Astrocyte (in vitro differentiated cells and primary cell): ENCODE measurements at regions not wholly inside any gene's neighbourhood (a gene's known extent, or its start where the extent isn't known, plus 50 kb on each side); places are given as distances from the start of the nearest gene placed in this dataset.
"Not testable (repeated sequence)": the region's sequence is repeated elsewhere in the genome, so short reads cannot be mapped to it uniquely, and the experiment has no call there.

ENCODE experiments used
- DNase-seq: peaks from one replicate; pipeline ENCODE4 v3.0.0-alpha.2; 2010; ENCODE audit warnings: low read depth
- FAIRE-seq: peaks from 2 replicates; lab custom pipeline; 2011; peaks lifted over from hg19 to GRCh38; lab: Jason Lieb, UNC
- H2AFZ ChIP-seq: 2 replicates; pipeline ENCODE4 v1.6.0; 2012; ENCODE audit warnings: low read depth, low read length, inconsistent platforms
- H3K27ac ChIP-seq: 2 replicates; pipeline ENCODE4 v1.5.1; 2011; ENCODE audit warnings: low read depth, low read length, inconsistent platforms
- H3K27me3 ChIP-seq: 2 replicates; pipeline ENCODE4 v1.6.0; 2011; ENCODE audit warnings: low read length, inconsistent platforms; ENCODE audit not compliant: insufficient read depth
- H3K36me3 ChIP-seq: 2 replicates; pipeline ENCODE4 v1.5.1; 2011; ENCODE audit warnings: low read length, inconsistent platforms; ENCODE audit not compliant: insufficient read depth
- H3K4me1 ChIP-seq: 2 replicates; pipeline ENCODE4 v1.5.1; 2011; ENCODE audit warnings: low read length, inconsistent platforms; ENCODE audit not compliant: insufficient read depth
- H3K4me2 ChIP-seq: 2 replicates; pipeline ENCODE4 v1.6.0; 2012; ENCODE audit warnings: low read length, inconsistent platforms
- H3K4me3 ChIP-seq: 2 replicates; pipeline ENCODE4 v1.5.1; 2011; ENCODE audit warnings: low read depth, mild to moderate bottlenecking, low read length, inconsistent platforms; ENCODE audit not compliant: insufficient read depth
- H3K79me2 ChIP-seq: 2 replicates; pipeline ENCODE4 v1.6.0; 2012; ENCODE audit warnings: mild to moderate bottlenecking, low read length, inconsistent platforms; ENCODE audit not compliant: insufficient read depth
- H3K9ac ChIP-seq: 2 replicates; pipeline ENCODE4 v1.6.0; 2012; ENCODE audit warnings: mild to moderate bottlenecking, low read length, inconsistent platforms
- H3K9me3 ChIP-seq: 2 replicates; pipeline ENCODE4 v1.5.1; 2012; ENCODE audit warnings: low read depth, mild to moderate bottlenecking, low read length, inconsistent platforms; ENCODE audit not compliant: insufficient read depth
- H4K20me1 ChIP-seq: 2 replicates; pipeline ENCODE4 v1.6.0; 2012; ENCODE audit warnings: low read length, inconsistent platforms; ENCODE audit not compliant: insufficient read depth
- H3K27ac Mint-ChIP-seq: one replicate; pipeline ENCODE4 v1.8.0; 2021; ENCODE audit warnings: mild to moderate bottlenecking, mixed read lengths; ENCODE audit not compliant: unreplicated experiment
- H3K27me3 Mint-ChIP-seq: one replicate; pipeline ENCODE4 v1.8.0; 2021; ENCODE audit warnings: low read depth, mixed read lengths; ENCODE audit not compliant: unreplicated experiment
- H3K36me3 Mint-ChIP-seq: one replicate; pipeline ENCODE4 v1.8.0; 2021; ENCODE audit warnings: low read depth, mixed read lengths; ENCODE audit not compliant: unreplicated experiment
- H3K4me1 Mint-ChIP-seq: one replicate; pipeline ENCODE4 v1.8.0; 2021; ENCODE audit warnings: low read depth, mixed read lengths; ENCODE audit not compliant: unreplicated experiment
- H3K4me3 Mint-ChIP-seq: one replicate; pipeline ENCODE4 v1.8.0; 2021; ENCODE audit warnings: mild to moderate bottlenecking, moderate library complexity, mixed read lengths; ENCODE audit not compliant: unreplicated experiment
- H3K9me3 Mint-ChIP-seq: one replicate; pipeline ENCODE4 v1.8.0; 2021; ENCODE audit warnings: mild to moderate bottlenecking, mixed read lengths; ENCODE audit not compliant: unreplicated experiment
- CTCF ChIP-seq: IDR thresholded peaks from 2 replicates; pipeline ENCODE4 v1.5.1; 2011; ENCODE audit warnings: low read depth, mild to moderate bottlenecking, inconsistent platforms, low read length, moderate library complexity; ENCODE audit not compliant: insufficient read depth
- EZH2 ChIP-seq: IDR thresholded peaks from 2 replicates; pipeline ENCODE4 v1.6.1; 2012; ENCODE audit warnings: mild to moderate bottlenecking, low read length, inconsistent platforms; ENCODE audit not compliant: insufficient read depth

GRCh38 chr12:20089077-20089476, 279.3 kb upstream of the PDE3A start:
- H3K36me3 ChIP-seq = no peaks in the 10 kb centered on the region
- H3K27ac ChIP-seq = no peak overlapping the region
- H3K9ac ChIP-seq = no peak overlapping the region
- TF ChIP-seq CTCF = no peak
- no peak for TF ChIP-seq EZH2
- H3K4me1 ChIP-seq = no peaks in the 10 kb centered on the region
- H3K36me3 Mint-ChIP-seq = no peaks in the 10 kb centered on the region
- no peaks in the 10 kb centered on the region for H3K27me3 Mint-ChIP-seq
- no peak overlapping the region for H3K4me3 ChIP-seq
- DNase-seq (no peak), FAIRE-seq (no peak)
- H3K9me3 Mint-ChIP-seq = peaks cover 2% of the 10 kb centered on the region
- H3K27ac Mint-ChIP-seq = no peak overlapping the region
- H3K79me2 ChIP-seq = no peaks in the 10 kb centered on the region
- no peak overlapping the region for H3K4me2 ChIP-seq
- no peaks in the 10 kb centered on the region for H3K27me3 ChIP-seq
- H3K4me1 Mint-ChIP-seq = no peaks in the 10 kb centered on the region
- H4K20me1 ChIP-seq = no peaks in the 10 kb centered on the region
- no peak overlapping the region for H3K4me3 Mint-ChIP-seq
- no peak overlapping the region for H2AFZ ChIP-seq
- no peaks in the 10 kb centered on the region for H3K9me3 ChIP-seq

GRCh38 chr12:20093190-20093810, 275.0 kb upstream of the PDE3A start:
- not testable (repeated sequence) for H2AFZ ChIP-seq, H3K4me3 ChIP-seq, H3K4me2 ChIP-seq, H3K9me3 Mint-ChIP-seq, H3K27ac Mint-ChIP-seq, H3K36me3 ChIP-seq, H3K27ac ChIP-seq, H3K27me3 ChIP-seq, H4K20me1 ChIP-seq, H3K9me3 ChIP-seq, H3K9ac ChIP-seq, H3K79me2 ChIP-seq, H3K4me1 ChIP-seq, H3K4me3 Mint-ChIP-seq, H3K36me3 Mint-ChIP-seq, H3K4me1 Mint-ChIP-seq, FAIRE-seq, H3K27me3 Mint-ChIP-seq, DNase-seq

- Histone ChIP-seq H3K79me2 (no peaks in the 10 kb centered on the region), H3K4me2 (no peak overlapping the region), H3K9me3 (no peaks in the 10 kb centered on the region), H3K36me3 (no peaks in the 10 kb centered on the region), H3K27ac (no peak overlapping the region), H3K4me3 (no peak overlapping the region), H3K4me1 (no peaks in the 10 kb centered on the region), H2AFZ (no peak overlapping the region), H3K27me3 (no peaks in the 10 kb centered on the region), H3K9ac (no peak overlapping the region), H4K20me1 (no peaks in the 10 kb centered on the region)
- Mint-ChIP-seq H3K9me3 (peaks cover 4% of the 10 kb centered on the region), H3K4me3 (no peak overlapping the region), H3K27ac (no peak overlapping the region), H3K36me3 (no peaks in the 10 kb centered on the region), H3K27me3 (no peaks in the 10 kb centered on the region), H3K4me1 (peaks cover 8% of the 10 kb centered on the region)
- DNase-seq = peak; percentile 8
- FAIRE-seq = no peak
- TF ChIP-seq EZH2 (no peak), CTCF (no peak)
Measured at GRCh38 chr12:20096430-20096829, 271.9 kb upstream of the PDE3A start.
